H1 (cell line): ENCODE measurements at regions not wholly inside any gene's neighbourhood (a gene's known extent, or its start where the extent isn't known, plus 50 kb on each side); places are given as distances from the start of the nearest gene placed in this dataset.

ENCODE experiments used
- CHD1 ChIP-seq: IDR thresholded peaks from 2 replicates; pipeline ENCODE4 v1.6.1; 2012; ENCODE audit warnings: low read depth, low read length, improper control_type of control experiment
- CHD2 ChIP-seq: IDR thresholded peaks from 2 replicates; pipeline ENCODE4 v1.6.1; 2012; ENCODE audit warnings: low read length, improper control_type of control experiment
- EGR1 ChIP-seq: IDR thresholded peaks from 2 replicates; pipeline ENCODE4 v1.6.1; 2011; ENCODE audit warnings: low read depth, low read length, borderline replicate concordance
- HDAC2 ChIP-seq, 2 experiments: fragments of 300-600 bp in 1 of 2; sonication (generic) in 1 of 2; IDR thresholded peaks; 2 replicates each; pipeline ENCODE4 v1.6.1; 2011 to 2012; ENCODE audit warnings: low read depth in 2 of 2, low read length in 2 of 2, mild to moderate bottlenecking in 2 of 2, moderate library complexity in 2 of 2, borderline replicate concordance in 1 of 2, inconsistent platforms in 1 of 2
- JUND ChIP-seq: IDR thresholded peaks from 2 replicates; pipeline ENCODE4 v1.6.1; 2011; ENCODE audit warnings: mild to moderate bottlenecking, improper control_type of control experiment, low read length
- NRF1 ChIP-seq: IDR thresholded peaks from 2 replicates; pipeline ENCODE4 v1.6.1; 2011; ENCODE audit warnings: mild to moderate bottlenecking, low read depth, low read length, improper control_type of control experiment
- SUZ12 ChIP-seq: fragments of 200-600 bp; sonication (generic); IDR thresholded peaks from 2 replicates; pipeline ENCODE4 v1.6.1; 2012; ENCODE audit warnings: mild to moderate bottlenecking, inconsistent platforms, low read length, moderate library complexity, mixed read lengths
- TBP ChIP-seq: IDR thresholded peaks from 2 replicates; pipeline ENCODE4 v1.6.1; 2011; ENCODE audit warnings: low read depth, low read length, improper control_type of control experiment
- TEAD4 ChIP-seq: IDR thresholded peaks from 2 replicates; pipeline ENCODE4 v1.6.1; 2012; ENCODE audit warnings: low read depth, low read length, inconsistent platforms, mixed read lengths
- YY1 ChIP-seq: IDR thresholded peaks from 2 replicates; pipeline ENCODE4 v1.6.1; 2011; ENCODE audit warnings: low read depth, mild to moderate bottlenecking, low read length
- TF ChIP-seq, protein P1 (sequence below): fragments of 300-600 bp; sonication (generic); IDR thresholded peaks from 2 replicates; pipeline ENCODE4 v1.7.1; 2012; ENCODE audit warnings: low read length, moderate library complexity, mild to moderate bottlenecking, inconsistent platforms; ENCODE audit not compliant: insufficient replicate concordance

GRCh38 chrX:121853762-121854613 is 806.6 kb downstream of the GLUD2 start (continued):
- TF ChIP-seq, protein P1, sequence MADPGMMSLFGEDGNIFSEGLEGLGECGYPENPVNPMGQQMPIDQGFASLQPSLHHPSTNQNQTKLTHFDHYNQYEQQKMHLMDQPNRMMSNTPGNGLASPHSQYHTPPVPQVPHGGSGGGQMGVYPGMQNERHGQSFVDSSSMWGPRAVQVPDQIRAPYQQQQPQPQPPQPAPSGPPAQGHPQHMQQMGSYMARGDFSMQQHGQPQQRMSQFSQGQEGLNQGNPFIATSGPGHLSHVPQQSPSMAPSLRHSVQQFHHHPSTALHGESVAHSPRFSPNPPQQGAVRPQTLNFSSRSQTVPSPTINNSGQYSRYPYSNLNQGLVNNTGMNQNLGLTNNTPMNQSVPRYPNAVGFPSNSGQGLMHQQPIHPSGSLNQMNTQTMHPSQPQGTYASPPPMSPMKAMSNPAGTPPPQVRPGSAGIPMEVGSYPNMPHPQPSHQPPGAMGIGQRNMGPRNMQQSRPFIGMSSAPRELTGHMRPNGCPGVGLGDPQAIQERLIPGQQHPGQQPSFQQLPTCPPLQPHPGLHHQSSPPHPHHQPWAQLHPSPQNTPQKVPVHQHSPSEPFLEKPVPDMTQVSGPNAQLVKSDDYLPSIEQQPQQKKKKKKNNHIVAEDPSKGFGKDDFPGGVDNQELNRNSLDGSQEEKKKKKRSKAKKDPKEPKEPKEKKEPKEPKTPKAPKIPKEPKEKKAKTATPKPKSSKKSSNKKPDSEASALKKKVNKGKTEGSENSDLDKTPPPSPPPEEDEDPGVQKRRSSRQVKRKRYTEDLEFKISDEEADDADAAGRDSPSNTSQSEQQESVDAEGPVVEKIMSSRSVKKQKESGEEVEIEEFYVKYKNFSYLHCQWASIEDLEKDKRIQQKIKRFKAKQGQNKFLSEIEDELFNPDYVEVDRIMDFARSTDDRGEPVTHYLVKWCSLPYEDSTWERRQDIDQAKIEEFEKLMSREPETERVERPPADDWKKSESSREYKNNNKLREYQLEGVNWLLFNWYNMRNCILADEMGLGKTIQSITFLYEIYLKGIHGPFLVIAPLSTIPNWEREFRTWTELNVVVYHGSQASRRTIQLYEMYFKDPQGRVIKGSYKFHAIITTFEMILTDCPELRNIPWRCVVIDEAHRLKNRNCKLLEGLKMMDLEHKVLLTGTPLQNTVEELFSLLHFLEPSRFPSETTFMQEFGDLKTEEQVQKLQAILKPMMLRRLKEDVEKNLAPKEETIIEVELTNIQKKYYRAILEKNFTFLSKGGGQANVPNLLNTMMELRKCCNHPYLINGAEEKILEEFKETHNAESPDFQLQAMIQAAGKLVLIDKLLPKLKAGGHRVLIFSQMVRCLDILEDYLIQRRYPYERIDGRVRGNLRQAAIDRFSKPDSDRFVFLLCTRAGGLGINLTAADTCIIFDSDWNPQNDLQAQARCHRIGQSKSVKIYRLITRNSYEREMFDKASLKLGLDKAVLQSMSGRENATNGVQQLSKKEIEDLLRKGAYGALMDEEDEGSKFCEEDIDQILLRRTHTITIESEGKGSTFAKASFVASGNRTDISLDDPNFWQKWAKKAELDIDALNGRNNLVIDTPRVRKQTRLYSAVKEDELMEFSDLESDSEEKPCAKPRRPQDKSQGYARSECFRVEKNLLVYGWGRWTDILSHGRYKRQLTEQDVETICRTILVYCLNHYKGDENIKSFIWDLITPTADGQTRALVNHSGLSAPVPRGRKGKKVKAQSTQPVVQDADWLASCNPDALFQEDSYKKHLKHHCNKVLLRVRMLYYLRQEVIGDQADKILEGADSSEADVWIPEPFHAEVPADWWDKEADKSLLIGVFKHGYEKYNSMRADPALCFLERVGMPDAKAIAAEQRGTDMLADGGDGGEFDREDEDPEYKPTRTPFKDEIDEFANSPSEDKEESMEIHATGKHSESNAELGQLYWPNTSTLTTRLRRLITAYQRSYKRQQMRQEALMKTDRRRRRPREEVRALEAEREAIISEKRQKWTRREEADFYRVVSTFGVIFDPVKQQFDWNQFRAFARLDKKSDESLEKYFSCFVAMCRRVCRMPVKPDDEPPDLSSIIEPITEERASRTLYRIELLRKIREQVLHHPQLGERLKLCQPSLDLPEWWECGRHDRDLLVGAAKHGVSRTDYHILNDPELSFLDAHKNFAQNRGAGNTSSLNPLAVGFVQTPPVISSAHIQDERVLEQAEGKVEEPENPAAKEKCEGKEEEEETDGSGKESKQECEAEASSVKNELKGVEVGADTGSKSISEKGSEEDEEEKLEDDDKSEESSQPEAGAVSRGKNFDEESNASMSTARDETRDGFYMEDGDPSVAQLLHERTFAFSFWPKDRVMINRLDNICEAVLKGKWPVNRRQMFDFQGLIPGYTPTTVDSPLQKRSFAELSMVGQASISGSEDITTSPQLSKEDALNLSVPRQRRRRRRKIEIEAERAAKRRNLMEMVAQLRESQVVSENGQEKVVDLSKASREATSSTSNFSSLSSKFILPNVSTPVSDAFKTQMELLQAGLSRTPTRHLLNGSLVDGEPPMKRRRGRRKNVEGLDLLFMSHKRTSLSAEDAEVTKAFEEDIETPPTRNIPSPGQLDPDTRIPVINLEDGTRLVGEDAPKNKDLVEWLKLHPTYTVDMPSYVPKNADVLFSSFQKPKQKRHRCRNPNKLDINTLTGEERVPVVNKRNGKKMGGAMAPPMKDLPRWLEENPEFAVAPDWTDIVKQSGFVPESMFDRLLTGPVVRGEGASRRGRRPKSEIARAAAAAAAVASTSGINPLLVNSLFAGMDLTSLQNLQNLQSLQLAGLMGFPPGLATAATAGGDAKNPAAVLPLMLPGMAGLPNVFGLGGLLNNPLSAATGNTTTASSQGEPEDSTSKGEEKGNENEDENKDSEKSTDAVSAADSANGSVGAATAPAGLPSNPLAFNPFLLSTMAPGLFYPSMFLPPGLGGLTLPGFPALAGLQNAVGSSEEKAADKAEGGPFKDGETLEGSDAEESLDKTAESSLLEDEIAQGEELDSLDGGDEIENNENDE: no peak
- no peak for TF ChIP-seq TBP
- no peak for TF ChIP-seq NRF1
- TF ChIP-seq TEAD4: no peak
- no peak for TF ChIP-seq CHD1
- no peak for TF ChIP-seq CHD2
- no peak for TF ChIP-seq EGR1
- no peak for TF ChIP-seq JUND
- no peak for TF ChIP-seq SUZ12
- TF ChIP-seq YY1: no peak
- TF ChIP-seq HDAC2 (IDR thresholded peaks at IDR 0.05; ENCODE audit: borderline replicate concordance in 1 of 2, low read depth in 2 of 2, low read length in 2 of 2): no peak
